ENCODE measurements at regions not wholly inside any gene's neighbourhood (a gene's known extent, or its start where the extent isn't known, plus 50 kb on each side); places are given as distances from the start of the nearest gene placed in this dataset.
"Not testable (repeated sequence)": the region's sequence is repeated elsewhere in the genome, so short reads cannot be mapped to it uniquely, and the experiment has no call there.

DNA sequence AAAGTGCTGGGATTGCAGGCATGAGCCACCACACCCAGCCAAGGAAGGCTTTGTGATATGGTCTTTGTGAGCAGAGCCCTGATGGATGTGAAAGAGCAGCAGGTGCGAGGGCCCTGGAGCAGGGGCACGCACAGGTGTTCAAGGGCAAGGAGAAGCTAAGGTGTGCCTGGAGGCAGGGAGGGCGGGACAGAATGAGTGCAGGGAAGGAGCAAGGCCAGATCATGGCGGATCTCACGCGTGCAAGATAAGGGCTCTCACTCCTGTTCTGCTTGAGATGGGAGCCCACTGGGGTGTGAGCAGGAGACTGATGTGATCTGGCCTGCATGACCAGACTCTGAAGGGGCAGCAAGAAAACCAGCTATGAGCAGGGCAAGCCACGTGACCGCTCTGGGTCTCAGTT, 295.0 kb downstream of the GOLGA6L6 start:
- not testable (repeated sequence) for TF ChIP-seq SUZ12 (IDR thresholded peaks at IDR 0.05); SP1 (IDR thresholded peaks at IDR 0.05); NFRKB (IDR thresholded peaks at IDR 0.05); BHLHE40 (IDR thresholded peaks at IDR 0.05; ENCODE audit: borderline replicate concordance); ELF4 (IDR thresholded peaks at IDR 0.05); ARNT (IDR thresholded peaks at IDR 0.05); FOXM1 (IDR thresholded peaks at IDR 0.05; ENCODE audit: borderline replicate concordance); TARDBP (IDR thresholded peaks at IDR 0.05); LEF1 (IDR thresholded peaks at IDR 0.05; ENCODE audit: borderline replicate concordance); FOXA1 (IDR thresholded peaks at IDR 0.05); FOXK2 (IDR thresholded peaks at IDR 0.05); ZNF384 (IDR thresholded peaks at IDR 0.05)
- TF ChIP-seq, protein P1, sequence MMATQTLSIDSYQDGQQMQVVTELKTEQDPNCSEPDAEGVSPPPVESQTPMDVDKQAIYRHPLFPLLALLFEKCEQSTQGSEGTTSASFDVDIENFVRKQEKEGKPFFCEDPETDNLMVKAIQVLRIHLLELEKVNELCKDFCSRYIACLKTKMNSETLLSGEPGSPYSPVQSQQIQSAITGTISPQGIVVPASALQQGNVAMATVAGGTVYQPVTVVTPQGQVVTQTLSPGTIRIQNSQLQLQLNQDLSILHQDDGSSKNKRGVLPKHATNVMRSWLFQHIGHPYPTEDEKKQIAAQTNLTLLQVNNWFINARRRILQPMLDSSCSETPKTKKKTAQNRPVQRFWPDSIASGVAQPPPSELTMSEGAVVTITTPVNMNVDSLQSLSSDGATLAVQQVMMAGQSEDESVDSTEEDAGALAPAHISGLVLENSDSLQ (IDR thresholded peaks at IDR 0.05), result not testable (repeated sequence)

All from HEK293T (cell line).